ENCODE measurements at regions not wholly inside any gene's neighbourhood (a gene's known extent, or its start where the extent isn't known, plus 50 kb on each side); places are given as distances from the start of the nearest gene placed in this dataset.

GRCh38 chr10:3426190-3426845, 253.7 kb upstream of the PITRM1 start:
- peak; percentile 9 for DNase-seq (ENCODE audit: low read depth)

GRCh38 chr10:3425716-3426115, 253.1 kb upstream of the PITRM1 start:
- DNase-seq (ENCODE audit: low read depth): no peak

GRCh38 chr10:3425261-3425660, 252.7 kb upstream of the PITRM1 start:
- DNase-seq (ENCODE audit: low read depth): no peak

- no peak for DNase-seq (ENCODE audit: low read depth)
Measured at GRCh38 chr10:3424111-3424851, 251.7 kb upstream of the PITRM1 start.

- DNase-seq (ENCODE audit: low read depth): no peak
Measured at GRCh38 chr10:3423384-3423783, 250.8 kb upstream of the PITRM1 start.

GRCh38 chr10:3422282-3422681, 249.7 kb upstream of the PITRM1 start:
- DNase-seq (ENCODE audit: low read depth): no peak

GRCh38 chr10:3421537-3422257, 249.1 kb upstream of the PITRM1 start:
- no peak for DNase-seq (ENCODE audit: low read depth)

GRCh38 chr10:3420527-3421469, 248.2 kb upstream of the PITRM1 start:
- no peak for DNase-seq (ENCODE audit: low read depth)

- DNase-seq (ENCODE audit: low read depth): no peak
Measured at GRCh38 chr10:3419719-3420495, 247.3 kb upstream of the PITRM1 start.

- DNase-seq (ENCODE audit: low read depth): no peak
Measured at GRCh38 chr10:3418926-3419325, 246.3 kb upstream of the PITRM1 start.

GRCh38 chr10:3418041-3418754, 245.6 kb upstream of the PITRM1 start:
- no peak for DNase-seq (ENCODE audit: low read depth)

- DNase-seq (ENCODE audit: low read depth): no peak
Measured at GRCh38 chr10:3417096-3417495, 244.5 kb upstream of the PITRM1 start.

GRCh38 chr10:3415878-3416605, 243.5 kb upstream of the PITRM1 start:
- DNase-seq (ENCODE audit: low read depth): no peak

GRCh38 chr10:3415038-3415736, 242.6 kb upstream of the PITRM1 start:
- DNase-seq (ENCODE audit: low read depth): no peak

- DNase-seq (ENCODE audit: low read depth): no peak
Measured at GRCh38 chr10:3414667-3415023, 242.1 kb upstream of the PITRM1 start.

GRCh38 chr10:3413937-3414666, 241.5 kb upstream of the PITRM1 start:
- no peak for DNase-seq (ENCODE audit: low read depth)

GRCh38 chr10:3412646-3413045, 240.1 kb upstream of the PITRM1 start:
- DNase-seq (ENCODE audit: low read depth): no peak

- no peak for DNase-seq (ENCODE audit: low read depth)
Measured at GRCh38 chr10:3412071-3412582, 239.5 kb upstream of the PITRM1 start.
